ENCODE measurements at regions not wholly inside any gene's neighbourhood (a gene's known extent, or its start where the extent isn't known, plus 50 kb on each side); places are given as distances from the start of the nearest gene placed in this dataset.

- TF ChIP-seq CSRNP3 (CRISPR knock-in tag; IDR thresholded peaks at IDR 0.05) (no peak), ZNF8 (CRISPR knock-in tag; IDR thresholded peaks at IDR 0.05) (no peak), ZNF565 (CRISPR knock-in tag; conservative IDR thresholded peaks at IDR 0.05; ENCODE audit: low read depth) (no peak), PATZ1 (CRISPR knock-in tag; IDR thresholded peaks at IDR 0.05; ENCODE audit: borderline replicate concordance) (no peak), BACH2 (CRISPR knock-in tag; IDR thresholded peaks at IDR 0.05; ENCODE audit: borderline replicate concordance) (no peak)
Measured at GRCh38 chr2:54030396-54030741, 59.6 kb upstream of the PSME4 start.

Data from SK-N-SH treated with all-trans-retinoic acid at 6 μM for 48 hours (cell line).